ENCODE measurements at regions not wholly inside any gene's neighbourhood (a gene's known extent, or its start where the extent isn't known, plus 50 kb on each side); places are given as distances from the start of the nearest gene placed in this dataset.
"Not testable (repeated sequence)": the region's sequence is repeated elsewhere in the genome, so short reads cannot be mapped to it uniquely, and the experiment has no call there.

DNA sequence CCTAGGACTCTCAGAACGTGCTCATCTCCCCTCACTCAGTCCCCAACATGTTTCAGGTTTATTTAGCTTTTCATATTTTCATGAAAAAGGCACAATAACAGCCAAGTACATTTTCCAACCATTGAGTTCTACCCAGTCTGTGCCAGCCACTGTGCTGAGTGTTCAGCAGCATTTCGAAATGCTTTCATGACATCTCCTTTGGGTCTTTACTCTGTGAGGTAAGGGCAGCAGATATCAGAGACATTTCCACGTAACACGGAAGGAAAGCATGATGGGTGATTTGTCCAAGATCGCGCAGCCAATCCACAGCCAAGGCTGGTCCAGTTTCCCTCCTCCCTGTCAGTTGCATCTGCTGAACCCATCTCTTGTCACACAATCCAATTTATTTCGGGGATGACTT is 192.6 kb upstream of the IRF2BP2 start:
- H3K27me3 ChIP-seq (ENCODE audit: control insufficient read depth, insufficient read depth, low read length); H3K36me3 ChIP-seq (ENCODE audit: control insufficient read depth, insufficient read depth, low read length); H3K4me3 ChIP-seq (ENCODE audit: low read depth, low read length); H3K4me1 ChIP-seq (ENCODE audit: control insufficient read depth, insufficient read depth, low read length); H3K9me3 ChIP-seq (ENCODE audit: control insufficient read depth, insufficient read depth, low read length); H3K9ac ChIP-seq (ENCODE audit: low read depth, low read length): not testable (repeated sequence)

- not testable (repeated sequence) for H3K27me3 ChIP-seq (ENCODE audit: control insufficient read depth, insufficient read depth, low read length); H3K36me3 ChIP-seq (ENCODE audit: control insufficient read depth, insufficient read depth, low read length); H3K9ac ChIP-seq (ENCODE audit: low read depth, low read length); H3K4me1 ChIP-seq (ENCODE audit: control insufficient read depth, insufficient read depth, low read length); H3K4me3 ChIP-seq (ENCODE audit: low read depth, low read length); H3K9me3 ChIP-seq (ENCODE audit: control insufficient read depth, insufficient read depth, low read length)
Observed at GRCh38 chr1:234801636-234802035, 191.7 kb upstream of the IRF2BP2 start.

GRCh38 chr1:234801147-234801546 is 191.2 kb upstream of the IRF2BP2 start:
- H3K4me1 ChIP-seq (ENCODE audit: control insufficient read depth, insufficient read depth, low read length); H3K36me3 ChIP-seq (ENCODE audit: control insufficient read depth, insufficient read depth, low read length); H3K27me3 ChIP-seq (ENCODE audit: control insufficient read depth, insufficient read depth, low read length); H3K9me3 ChIP-seq (ENCODE audit: control insufficient read depth, insufficient read depth, low read length); H3K9ac ChIP-seq (ENCODE audit: low read depth, low read length); H3K4me3 ChIP-seq (ENCODE audit: low read depth, low read length): not testable (repeated sequence)

- not testable (repeated sequence) for H3K4me3 ChIP-seq (ENCODE audit: low read depth, low read length); H3K36me3 ChIP-seq (ENCODE audit: control insufficient read depth, insufficient read depth, low read length); H3K9ac ChIP-seq (ENCODE audit: low read depth, low read length); H3K4me1 ChIP-seq (ENCODE audit: control insufficient read depth, insufficient read depth, low read length); H3K27me3 ChIP-seq (ENCODE audit: control insufficient read depth, insufficient read depth, low read length); H3K9me3 ChIP-seq (ENCODE audit: control insufficient read depth, insufficient read depth, low read length)
Observed at GRCh38 chr1:234800563-234800962, 190.6 kb upstream of the IRF2BP2 start.

- H3K36me3 ChIP-seq (ENCODE audit: control insufficient read depth, insufficient read depth, low read length); H3K4me1 ChIP-seq (ENCODE audit: control insufficient read depth, insufficient read depth, low read length); H3K9ac ChIP-seq (ENCODE audit: low read depth, low read length); H3K9me3 ChIP-seq (ENCODE audit: control insufficient read depth, insufficient read depth, low read length); H3K27me3 ChIP-seq (ENCODE audit: control insufficient read depth, insufficient read depth, low read length); H3K4me3 ChIP-seq (ENCODE audit: low read depth, low read length): not testable (repeated sequence)
Observed at GRCh38 chr1:234799021-234799689, 189.2 kb upstream of the IRF2BP2 start.

DNA sequence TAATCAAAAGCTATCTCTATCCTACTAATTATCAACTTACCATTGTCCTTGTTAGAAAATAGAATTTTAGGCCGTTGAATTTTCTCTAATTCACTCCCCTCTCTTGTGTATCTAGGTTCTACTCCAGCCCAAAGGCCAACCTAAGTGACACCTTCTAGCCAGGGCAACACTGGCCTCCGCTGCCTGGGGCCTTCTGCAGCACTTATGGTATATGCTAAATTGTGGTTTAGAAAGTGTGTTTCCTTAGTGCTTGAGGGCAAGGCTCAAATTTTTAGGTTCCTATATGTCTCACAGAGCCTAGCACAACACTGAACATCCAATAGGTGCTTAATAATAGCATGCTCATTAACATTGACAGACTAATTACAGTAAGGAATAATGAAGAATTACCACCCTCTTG is 187.2 kb upstream of the IRF2BP2 start:
- H3K36me3 ChIP-seq (ENCODE audit: control insufficient read depth, insufficient read depth, low read length); H3K9me3 ChIP-seq (ENCODE audit: control insufficient read depth, insufficient read depth, low read length); H3K27me3 ChIP-seq (ENCODE audit: control insufficient read depth, insufficient read depth, low read length); H3K4me3 ChIP-seq (ENCODE audit: low read depth, low read length); H3K4me1 ChIP-seq (ENCODE audit: control insufficient read depth, insufficient read depth, low read length); H3K9ac ChIP-seq (ENCODE audit: low read depth, low read length): not testable (repeated sequence)

DNA sequence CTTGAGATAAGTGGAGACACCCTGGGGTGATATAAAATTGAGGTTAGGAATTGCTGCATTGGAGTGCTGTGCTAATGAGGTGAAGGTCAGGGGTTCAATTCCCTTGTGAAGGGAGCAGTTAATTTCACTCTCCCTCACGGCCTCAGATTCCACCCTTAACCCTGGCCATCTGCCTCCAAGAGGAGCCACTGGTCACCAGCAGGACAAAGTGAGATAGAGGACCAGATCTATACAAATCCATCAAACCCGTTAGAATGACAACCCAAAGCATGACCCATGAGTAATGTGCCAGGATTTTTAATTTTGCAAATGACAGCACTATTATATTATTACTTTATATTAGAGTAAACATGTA is 186.4 kb upstream of the IRF2BP2 start:
- H3K9ac ChIP-seq (ENCODE audit: low read depth, low read length); H3K27me3 ChIP-seq (ENCODE audit: control insufficient read depth, insufficient read depth, low read length); H3K36me3 ChIP-seq (ENCODE audit: control insufficient read depth, insufficient read depth, low read length); H3K4me3 ChIP-seq (ENCODE audit: low read depth, low read length); H3K9me3 ChIP-seq (ENCODE audit: control insufficient read depth, insufficient read depth, low read length); H3K4me1 ChIP-seq (ENCODE audit: control insufficient read depth, insufficient read depth, low read length): not testable (repeated sequence)

DNA sequence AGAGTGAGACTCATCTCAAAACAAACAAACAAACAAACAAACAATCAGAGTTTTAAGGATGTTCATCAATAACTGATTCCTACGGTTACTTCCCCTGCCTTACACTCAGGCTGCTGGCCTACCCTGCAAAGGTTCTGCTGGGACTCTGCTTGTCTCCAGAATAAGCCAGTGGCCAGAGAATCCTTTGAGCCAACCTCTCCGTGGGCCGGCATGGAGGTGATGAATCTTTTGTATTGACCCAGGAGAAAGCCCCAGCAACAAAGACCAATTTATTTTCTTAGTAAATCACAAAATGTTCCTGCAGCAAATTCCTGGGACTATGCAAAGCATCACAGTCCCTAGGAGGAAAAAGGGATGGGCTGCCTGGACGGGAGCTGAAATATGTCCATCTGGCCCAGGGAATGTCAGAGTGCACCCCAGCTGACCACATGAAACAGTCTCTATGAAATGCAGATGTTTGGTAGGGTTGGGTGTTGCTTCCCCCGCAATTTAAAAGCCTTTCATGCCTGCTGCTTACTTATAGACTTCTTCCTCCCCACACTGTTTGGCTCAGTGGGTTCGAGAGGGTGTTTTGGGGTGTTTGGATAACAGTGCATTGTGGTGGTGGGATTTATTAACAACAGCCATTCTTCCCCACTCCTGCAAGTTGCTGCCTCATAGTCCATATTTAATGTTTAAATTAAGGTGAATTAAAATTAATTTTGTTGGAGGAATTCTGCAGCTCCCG is 185.9 kb upstream of the IRF2BP2 start:
- not testable (repeated sequence) for H3K4me1 ChIP-seq (ENCODE audit: control insufficient read depth, insufficient read depth, low read length); H3K36me3 ChIP-seq (ENCODE audit: control insufficient read depth, insufficient read depth, low read length); H3K9ac ChIP-seq (ENCODE audit: low read depth, low read length); H3K4me3 ChIP-seq (ENCODE audit: low read depth, low read length); H3K27me3 ChIP-seq (ENCODE audit: control insufficient read depth, insufficient read depth, low read length); H3K9me3 ChIP-seq (ENCODE audit: control insufficient read depth, insufficient read depth, low read length)

DNA sequence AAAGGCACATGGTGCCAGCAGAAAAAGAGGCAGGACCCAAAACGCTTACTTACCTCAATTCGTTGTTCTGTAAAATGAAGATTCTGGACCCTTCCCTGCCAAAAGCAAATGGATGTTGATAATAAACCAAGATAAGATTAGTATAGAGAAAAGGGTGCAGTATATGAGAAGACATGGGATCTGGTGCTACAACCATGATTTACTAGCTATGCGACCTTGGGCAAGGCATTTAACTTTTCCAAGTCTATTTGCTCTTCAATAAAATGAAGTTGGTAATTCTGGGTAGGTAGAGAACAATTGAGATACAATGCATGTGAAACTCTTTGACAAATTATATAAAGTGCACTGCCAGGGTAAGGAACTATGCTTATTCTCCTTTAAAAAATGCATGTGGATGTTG is 185.0 kb upstream of the IRF2BP2 start:
- H3K9me3 ChIP-seq (ENCODE audit: control insufficient read depth, insufficient read depth, low read length); H3K4me3 ChIP-seq (ENCODE audit: low read depth, low read length); H3K27me3 ChIP-seq (ENCODE audit: control insufficient read depth, insufficient read depth, low read length); H3K9ac ChIP-seq (ENCODE audit: low read depth, low read length); H3K36me3 ChIP-seq (ENCODE audit: control insufficient read depth, insufficient read depth, low read length); H3K4me1 ChIP-seq (ENCODE audit: control insufficient read depth, insufficient read depth, low read length): not testable (repeated sequence)

- not testable (repeated sequence) for H3K9me3 ChIP-seq (ENCODE audit: control insufficient read depth, insufficient read depth, low read length); H3K4me3 ChIP-seq (ENCODE audit: low read depth, low read length); H3K36me3 ChIP-seq (ENCODE audit: control insufficient read depth, insufficient read depth, low read length); H3K27me3 ChIP-seq (ENCODE audit: control insufficient read depth, insufficient read depth, low read length); H3K9ac ChIP-seq (ENCODE audit: low read depth, low read length); H3K4me1 ChIP-seq (ENCODE audit: control insufficient read depth, insufficient read depth, low read length)
Observed at GRCh38 chr1:234794452-234794851, 184.5 kb upstream of the IRF2BP2 start.

GRCh38 chr1:234793924-234794323 is 183.9 kb upstream of the IRF2BP2 start:
- not testable (repeated sequence) for H3K27me3 ChIP-seq (ENCODE audit: control insufficient read depth, insufficient read depth, low read length); H3K9me3 ChIP-seq (ENCODE audit: control insufficient read depth, insufficient read depth, low read length); H3K9ac ChIP-seq (ENCODE audit: low read depth, low read length); H3K36me3 ChIP-seq (ENCODE audit: control insufficient read depth, insufficient read depth, low read length); H3K4me3 ChIP-seq (ENCODE audit: low read depth, low read length); H3K4me1 ChIP-seq (ENCODE audit: control insufficient read depth, insufficient read depth, low read length)

- H3K4me3 ChIP-seq (ENCODE audit: low read depth, low read length); H3K9ac ChIP-seq (ENCODE audit: low read depth, low read length); H3K36me3 ChIP-seq (ENCODE audit: control insufficient read depth, insufficient read depth, low read length); H3K27me3 ChIP-seq (ENCODE audit: control insufficient read depth, insufficient read depth, low read length); H3K9me3 ChIP-seq (ENCODE audit: control insufficient read depth, insufficient read depth, low read length); H3K4me1 ChIP-seq (ENCODE audit: control insufficient read depth, insufficient read depth, low read length): not testable (repeated sequence)
Observed at GRCh38 chr1:234792221-234792864, 182.4 kb upstream of the IRF2BP2 start.

Measured in iPS-15b (cell line).